Erythroblast (primary cell): ENCODE measurements at regions not wholly inside any gene's neighbourhood (a gene's known extent, or its start where the extent isn't known, plus 50 kb on each side); places are given as distances from the start of the nearest gene placed in this dataset.

Source experiments
- GATA1 ChIP-seq: IDR thresholded peaks from 2 replicates; pipeline ENCODE4 v1.6.1; 2011; ENCODE audit warnings: low read depth, mild to moderate bottlenecking, control low read depth, low read length, moderate library complexity
- POLR2A ChIP-seq: IDR thresholded peaks from 2 replicates; pipeline ENCODE4 v1.6.1; 2011; ENCODE audit warnings: mild to moderate bottlenecking, low read length

DNA sequence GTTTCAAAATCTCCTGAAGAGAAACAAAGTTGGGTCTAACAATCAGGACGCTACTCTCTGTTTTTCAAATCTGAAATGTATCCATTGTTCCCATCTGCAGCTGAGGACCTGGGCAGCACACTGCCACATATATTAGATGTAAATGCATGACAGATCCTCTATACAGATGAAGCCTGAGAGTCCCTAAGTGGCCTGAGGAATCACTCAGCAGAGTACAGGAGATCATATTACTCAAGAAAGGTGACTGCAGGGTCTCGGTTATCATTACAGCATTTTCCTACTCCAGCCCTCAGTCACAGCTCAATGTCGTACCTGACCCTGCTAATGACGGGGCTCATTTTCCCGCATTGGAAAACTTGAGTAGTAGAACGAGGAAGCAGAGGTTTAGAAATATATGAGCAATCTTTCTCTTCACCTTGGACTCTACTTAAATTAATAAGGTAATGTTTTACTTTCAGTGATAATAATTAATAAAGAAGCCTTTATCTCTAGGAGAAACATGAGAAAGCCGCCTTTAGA, 256.2 kb upstream of the IRAK1BP1 start:
- TF ChIP-seq POLR2A (no peak), GATA1 (no peak)
